HG03108 (cell line): ENCODE measurements at regions not wholly inside any gene's neighbourhood (a gene's known extent, or its start where the extent isn't known, plus 50 kb on each side); places are given as distances from the start of the nearest gene placed in this dataset.

ENCODE experiments used
- ATAC-seq: cut with Tn5 transposase; IDR thresholded peaks from one replicate; pipeline ENCODE4 v1.9.1; 2021; ENCODE audit warnings: moderate library complexity; ENCODE audit not compliant: unreplicated experiment

DNA sequence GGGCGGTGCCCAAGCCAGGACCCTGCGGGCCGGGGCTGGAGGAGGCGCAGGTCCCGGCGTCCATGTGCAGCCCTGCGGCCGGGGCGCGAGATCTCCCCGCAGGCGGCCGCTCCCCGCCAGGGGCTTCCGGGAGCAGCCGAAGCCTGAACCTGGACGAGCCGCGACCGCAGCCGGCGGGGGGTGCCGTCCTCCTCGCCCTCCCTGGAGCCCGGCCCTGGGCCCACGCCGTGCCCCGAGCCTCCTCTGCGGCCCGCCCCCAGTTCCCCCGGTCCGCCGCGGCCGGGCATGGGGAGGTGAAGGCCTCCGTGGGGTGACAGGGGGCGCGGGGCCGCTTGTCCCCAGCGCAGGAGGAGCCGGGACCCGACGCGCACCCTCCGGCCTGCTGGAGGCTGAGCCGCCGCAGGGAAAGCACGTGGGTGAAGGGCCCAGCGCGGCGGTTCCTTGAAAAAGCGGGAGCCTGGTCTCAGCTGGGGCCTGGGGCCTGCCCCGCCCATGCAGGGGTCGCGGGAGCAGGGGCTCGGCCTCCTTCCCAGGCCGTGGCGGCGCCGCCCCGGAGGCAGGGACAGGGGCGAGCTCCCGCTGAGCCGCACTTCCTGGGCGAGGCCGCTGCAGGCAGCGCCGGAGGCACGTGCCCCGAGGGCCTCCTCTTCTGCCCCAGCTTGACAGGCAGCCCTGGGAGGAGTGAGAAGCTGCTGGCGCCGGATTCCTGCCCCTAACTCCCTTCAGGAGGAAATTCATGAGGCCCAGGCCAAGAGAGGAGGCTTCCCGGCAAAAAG lies 55.6 kb upstream of the PPP2R5C start:
- ATAC-seq, result no peak

DNA sequence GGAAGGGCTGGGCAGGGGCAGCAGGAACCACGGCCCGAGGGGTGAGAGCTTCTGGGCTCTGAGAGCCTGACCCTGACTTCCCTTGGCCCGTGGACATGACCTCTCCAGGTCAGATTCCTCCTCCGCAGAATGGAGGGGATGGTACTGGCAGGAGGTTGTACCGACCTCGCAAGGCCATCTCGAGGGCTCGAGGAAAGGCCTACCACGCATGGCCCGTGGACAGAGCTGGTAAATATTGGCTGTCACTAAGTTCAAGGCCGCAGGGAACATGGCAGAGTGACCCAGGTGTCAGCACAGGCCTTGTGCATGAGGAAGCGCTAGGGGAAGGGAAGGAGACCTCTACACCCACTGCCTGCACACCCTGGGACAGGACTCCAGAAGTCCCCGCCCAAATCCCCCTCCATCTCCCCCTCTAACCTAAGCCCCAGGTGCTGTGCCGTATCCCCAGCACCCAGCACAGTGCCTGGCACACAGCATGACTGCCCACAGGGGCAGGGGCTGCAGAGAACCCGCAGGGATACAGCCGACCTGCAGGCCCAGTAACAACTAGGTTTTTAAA lies 54.9 kb upstream of the PPP2R5C start:
- ATAC-seq, result no peak

DNA sequence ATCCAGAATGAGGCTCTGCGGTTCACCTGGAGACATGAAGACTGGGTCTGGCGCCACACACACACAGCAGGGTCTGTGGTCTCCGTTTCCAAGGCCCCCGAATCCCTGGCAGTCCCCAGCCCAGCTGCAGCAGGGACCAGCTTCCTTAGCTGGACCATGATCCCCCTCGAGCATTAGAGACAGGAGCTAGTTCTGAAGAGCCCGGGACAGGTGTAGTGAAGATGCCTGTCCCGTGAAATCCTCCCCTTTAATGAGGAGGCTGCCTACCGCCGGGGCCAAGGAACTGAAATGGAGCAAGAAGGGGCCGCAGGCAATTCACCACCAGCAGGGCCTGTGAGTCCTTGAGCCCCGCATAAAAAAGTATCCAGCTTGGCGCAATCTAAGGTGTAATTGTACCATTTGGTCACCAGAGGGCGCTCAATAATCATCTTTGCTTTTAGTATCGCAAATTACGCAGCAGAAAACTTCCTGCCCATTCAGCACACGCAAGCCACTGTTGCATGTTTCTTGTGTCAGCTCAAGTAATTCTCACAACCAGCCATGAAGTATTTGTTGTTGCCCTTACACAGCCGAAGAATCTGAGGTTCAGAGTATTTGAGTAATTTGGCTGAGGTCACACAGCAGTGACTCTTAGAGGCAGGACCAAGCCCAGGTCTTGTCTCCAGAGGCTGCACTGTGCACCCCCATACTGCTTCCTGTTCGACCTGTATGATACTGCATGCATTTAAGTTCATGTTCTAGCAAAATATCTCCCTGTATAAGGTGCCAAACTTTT lies 54.3 kb upstream of the PPP2R5C start:
- no peak for ATAC-seq

DNA sequence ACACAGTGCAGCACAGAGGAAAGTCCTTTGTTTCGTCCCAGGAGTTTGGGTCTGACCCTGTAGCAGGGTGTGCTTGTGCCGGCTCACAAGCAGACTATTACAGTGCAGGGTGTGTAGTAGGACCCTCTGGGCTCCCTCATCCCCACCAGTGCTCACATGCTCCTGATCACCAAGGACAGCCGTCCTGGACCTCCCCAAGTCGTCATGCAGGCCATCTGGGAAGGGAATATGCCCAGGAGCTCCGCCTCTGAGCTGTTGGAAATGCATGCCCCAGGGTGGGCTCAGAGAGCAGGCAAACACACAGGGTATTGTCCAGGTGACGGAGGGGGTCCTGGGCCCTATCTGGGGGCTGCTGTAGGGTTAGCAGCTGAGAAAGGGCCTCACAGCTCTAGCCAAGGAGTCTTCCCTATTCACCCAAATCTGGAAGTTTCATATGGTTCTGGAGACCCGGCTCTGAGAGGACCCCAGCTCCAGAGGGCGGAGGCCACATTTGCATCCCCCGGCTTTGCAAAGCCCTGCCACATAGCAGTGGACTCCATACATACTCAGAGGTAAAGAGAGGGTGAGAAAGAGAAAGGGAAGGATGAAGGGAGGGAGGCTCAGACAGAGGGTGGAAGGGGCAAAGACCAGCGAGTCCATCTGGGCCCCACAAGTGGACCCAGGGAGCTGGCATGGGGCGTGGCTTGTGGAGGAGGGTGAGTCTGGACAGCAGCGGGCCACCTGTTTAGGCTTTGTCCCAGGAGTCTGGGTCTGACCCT lies 53.5 kb upstream of the PPP2R5C start:
- no peak for ATAC-seq

DNA sequence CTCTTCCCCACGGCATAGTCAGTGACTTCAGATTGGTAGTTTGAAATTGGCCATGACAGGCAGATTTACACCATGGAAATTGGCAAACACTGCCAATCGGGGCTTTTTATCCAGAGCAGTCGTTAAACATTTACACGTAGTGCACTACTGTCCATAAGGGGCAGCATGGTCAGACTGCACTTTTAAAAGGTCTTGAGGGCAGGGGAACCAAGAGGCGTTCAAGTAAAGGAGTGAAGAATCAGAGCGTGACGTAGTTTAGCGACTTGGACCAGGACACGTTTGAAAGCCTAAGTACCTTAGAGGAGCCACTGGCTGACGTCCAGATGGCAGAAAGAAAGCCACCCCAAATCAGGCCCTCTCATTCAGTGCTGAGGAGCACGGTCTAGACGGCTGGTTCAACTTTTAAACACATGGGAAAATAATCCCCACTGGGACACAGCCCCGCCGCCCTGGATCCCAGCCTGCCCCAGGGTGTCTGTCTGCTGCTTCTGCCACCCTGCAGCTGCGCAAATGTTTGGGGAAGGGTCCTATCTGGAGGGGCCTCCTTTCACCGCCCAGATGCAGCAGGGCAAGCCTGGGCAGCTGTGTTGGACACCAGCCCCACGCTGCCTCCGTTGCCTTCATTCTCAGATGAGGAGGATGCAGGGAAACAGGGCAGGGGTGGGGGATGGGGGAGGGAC lies 52.5 kb upstream of the PPP2R5C start:
- no peak for ATAC-seq

DNA sequence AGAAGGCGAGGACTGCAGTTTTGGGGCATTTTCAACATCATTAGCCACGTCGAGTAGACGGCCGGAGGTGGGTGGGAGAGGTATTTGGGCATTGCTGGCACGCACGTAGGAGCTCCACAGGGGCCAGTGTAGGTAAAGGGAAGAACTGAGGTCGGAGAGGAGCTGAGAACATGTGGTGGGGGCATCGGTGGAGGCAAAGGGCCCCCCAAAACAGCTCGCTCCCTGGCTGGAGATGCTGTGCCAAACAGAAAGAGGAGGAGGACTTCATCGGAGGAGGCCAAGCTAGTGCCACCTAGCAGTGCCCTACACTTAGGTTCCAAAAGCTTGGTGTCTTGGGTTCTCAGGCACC lies 52.0 kb upstream of the PPP2R5C start:
- ATAC-seq, result no peak

DNA sequence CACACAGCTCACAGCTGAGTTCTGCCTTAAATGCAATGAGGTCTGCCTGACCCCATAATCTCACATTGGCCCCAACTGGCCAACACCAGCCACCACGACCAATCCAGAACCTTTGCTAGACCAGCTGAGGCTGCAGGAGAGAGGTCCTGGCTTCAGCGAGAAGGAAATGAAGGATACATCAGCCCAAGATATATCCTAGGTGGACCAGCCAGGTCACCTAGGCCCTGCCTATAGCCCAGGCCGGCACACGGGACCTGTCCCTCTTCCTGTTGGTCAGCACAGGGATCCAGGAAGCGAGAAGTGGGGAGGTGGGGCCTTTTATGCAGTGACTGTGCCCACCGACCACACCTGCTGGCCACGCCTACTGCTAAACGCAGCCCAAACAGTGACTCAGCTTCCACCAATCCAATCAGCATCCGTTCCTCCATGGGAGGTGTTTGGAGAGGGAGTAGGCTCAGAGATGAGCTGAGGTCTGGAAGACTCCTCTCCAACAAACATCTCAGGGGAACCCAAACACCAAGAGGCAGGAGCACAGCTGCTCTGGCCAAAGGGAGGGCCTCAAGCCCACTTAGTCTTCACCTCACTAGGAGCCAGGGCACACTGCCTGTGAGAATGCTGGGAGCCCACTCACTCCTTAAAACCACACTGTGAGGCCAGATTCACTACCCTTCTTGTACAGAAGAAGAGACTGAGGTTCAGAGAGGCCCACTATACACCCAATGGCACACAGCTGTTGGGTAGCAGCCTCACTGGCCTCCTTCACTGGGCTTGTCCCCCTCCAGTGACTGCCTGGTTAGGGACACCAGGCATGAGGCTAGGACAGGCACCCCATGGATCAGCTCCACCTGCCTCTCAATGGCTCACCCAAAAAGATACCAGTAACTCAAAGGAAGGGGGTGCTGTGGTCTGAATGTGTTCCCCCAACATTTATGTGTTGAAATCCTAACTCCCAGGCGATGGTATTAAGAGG lies 51.3 kb upstream of the PPP2R5C start:
- no peak for ATAC-seq

DNA sequence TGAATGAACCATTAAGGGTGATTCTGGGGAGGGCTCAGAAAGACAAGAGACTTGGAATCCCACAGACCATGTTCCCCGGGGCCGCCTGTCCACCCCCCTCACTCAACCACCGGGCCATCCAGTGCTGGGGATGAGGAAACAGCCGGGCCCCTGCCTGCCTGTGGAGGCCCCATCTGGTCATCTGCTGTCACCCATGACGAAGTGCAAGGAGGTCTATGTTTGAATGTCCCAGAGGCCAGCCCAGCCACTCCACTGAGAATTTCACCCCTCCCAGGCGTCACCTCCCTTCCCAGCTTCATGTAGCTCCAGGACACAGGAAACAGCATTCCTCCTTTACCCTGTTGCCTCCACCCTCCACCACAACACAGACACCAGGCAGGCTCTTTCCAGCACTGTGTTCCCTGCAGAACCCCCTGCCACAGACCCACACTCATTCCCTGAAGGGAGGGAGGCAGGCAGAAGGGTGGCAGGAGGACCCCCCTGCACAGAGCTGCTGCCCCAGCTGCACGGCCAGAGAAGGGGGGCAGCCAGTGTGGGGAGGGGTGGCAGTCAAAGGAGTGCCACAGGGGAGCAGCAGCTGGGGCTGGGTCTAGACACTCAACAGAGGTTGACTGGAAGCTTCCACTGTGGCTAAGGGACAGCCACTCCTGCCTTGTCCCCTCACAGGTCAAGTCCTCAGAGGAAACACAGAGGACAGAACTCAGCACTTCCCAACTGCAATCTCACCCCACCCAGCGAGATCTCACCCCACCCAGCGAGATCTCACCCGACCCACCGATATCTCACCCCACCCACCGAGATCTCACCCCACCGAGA lies 50.3 kb upstream of the PPP2R5C start:
- no peak for ATAC-seq
